Ishikawa (cell line): ENCODE measurements at regions not wholly inside any gene's neighbourhood (a gene's known extent, or its start where the extent isn't known, plus 50 kb on each side); places are given as distances from the start of the nearest gene placed in this dataset.

ENCODE experiments used
- NFIC ChIP-seq: IDR thresholded peaks from 2 replicates; pipeline ENCODE4 v1.6.1; 2012
- RAD21 ChIP-seq: IDR thresholded peaks from 2 replicates; pipeline ENCODE4 v1.6.1; 2012; ENCODE audit warnings: low read depth
- ZBTB7A ChIP-seq: IDR thresholded peaks from 2 replicates; pipeline ENCODE4 v1.6.1; 2012; ENCODE audit warnings: low read depth
- TF ChIP-seq, protein P1 (sequence below): IDR thresholded peaks from 2 replicates; pipeline ENCODE4 v1.6.1; 2012

GRCh38 chr3:194536871-194537637 is 50.3 kb upstream of the ATP13A3 start:
- TF ChIP-seq, protein P1, sequence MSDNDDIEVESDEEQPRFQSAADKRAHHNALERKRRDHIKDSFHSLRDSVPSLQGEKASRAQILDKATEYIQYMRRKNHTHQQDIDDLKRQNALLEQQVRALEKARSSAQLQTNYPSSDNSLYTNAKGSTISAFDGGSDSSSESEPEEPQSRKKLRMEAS, result peak; percentile 44; the same call in 1 of the 2 replicates
- TF ChIP-seq RAD21, result peak; percentile 16; the same call in 1 of the 2 replicates
- TF ChIP-seq ZBTB7A, result no peak
- peak; percentile 95 for TF ChIP-seq NFIC
